ENCODE measurements at regions not wholly inside any gene's neighbourhood (a gene's known extent, or its start where the extent isn't known, plus 50 kb on each side); places are given as distances from the start of the nearest gene placed in this dataset.

GRCh38 chr6:4584801-4585200 is 191.4 kb upstream of the CDYL start:
- DNase-seq, result no peak

- DNase-seq, result no peak
Observed at GRCh38 chr6:4582506-4583417, 193.4 kb upstream of the CDYL start.

GRCh38 chr6:4581468-4582385 is 194.5 kb upstream of the CDYL start:
- DNase-seq, result no peak

GRCh38 chr6:4580361-4580760 is 195.8 kb upstream of the CDYL start:
- DNase-seq, result no peak

DNA sequence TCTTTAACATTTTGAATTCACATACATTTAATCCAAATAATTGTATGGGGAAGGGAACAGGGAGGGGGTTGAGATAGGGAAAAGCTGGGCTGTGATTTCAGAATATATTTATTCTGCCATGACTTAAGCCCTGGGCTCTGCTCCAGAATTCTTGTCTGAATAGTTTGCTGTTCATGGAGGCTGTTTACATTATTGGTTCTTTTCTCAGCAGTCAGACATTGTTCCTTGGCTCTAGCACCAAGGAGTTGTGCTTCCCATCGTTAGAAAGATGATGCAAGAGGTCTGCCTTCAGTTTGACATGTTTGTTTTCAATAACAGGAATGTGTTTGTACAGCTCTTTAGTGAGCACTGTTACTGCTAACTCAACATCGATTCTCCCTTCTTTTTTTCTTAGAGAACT is 198.8 kb upstream of the CDYL start:
- DNase-seq, result no peak

- no peak for DNase-seq
Observed at GRCh38 chr6:4575714-4576113, 200.5 kb upstream of the CDYL start.

DNA sequence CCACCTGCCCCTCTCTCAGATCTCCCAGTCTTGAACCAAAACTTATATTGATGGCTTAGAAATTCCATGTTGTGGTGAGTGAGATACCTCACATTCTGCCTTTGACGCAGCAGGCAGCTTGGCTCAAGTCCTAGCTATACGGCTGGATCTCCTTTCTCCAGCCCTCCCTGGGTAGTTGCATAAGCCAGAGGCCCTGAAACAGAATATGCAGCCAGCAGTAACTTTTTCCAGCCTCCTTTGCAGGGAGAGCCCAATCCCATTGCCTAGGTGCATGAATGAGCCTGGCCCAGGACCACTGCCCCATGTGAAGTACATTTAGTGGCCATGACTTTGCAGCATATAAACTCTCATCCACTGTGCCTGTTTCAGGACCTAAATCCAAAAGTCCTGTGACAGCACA is 202.2 kb upstream of the CDYL start:
- DNase-seq, result no peak

- no peak for DNase-seq
Observed at GRCh38 chr6:4571011-4571410, 205.2 kb upstream of the CDYL start.

- no peak for DNase-seq
Observed at GRCh38 chr6:4568138-4568537, 208.1 kb upstream of the CDYL start.

DNA sequence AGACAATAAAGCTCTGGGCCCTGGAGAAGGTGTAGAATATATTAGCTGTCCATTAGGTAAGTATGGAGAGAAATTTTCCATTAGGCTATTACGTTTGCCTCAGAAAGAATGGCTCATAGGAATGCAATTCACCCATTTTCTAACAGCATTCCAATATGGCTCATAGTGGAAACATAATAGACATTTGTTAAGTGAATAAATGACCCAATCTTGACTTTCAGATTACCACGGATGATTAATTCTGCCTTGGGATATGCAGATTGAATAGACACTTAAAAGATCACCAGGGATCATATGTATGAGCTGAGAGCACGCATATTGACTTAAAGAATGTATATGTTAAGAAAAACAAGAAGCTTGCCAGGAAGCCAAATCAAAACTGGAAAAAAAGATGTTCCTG is 209.1 kb upstream of the CDYL start:
- no peak for DNase-seq

- DNase-seq, result no peak
Observed at GRCh38 chr6:4565301-4566250, 210.6 kb upstream of the CDYL start.

GRCh38 chr6:4564801-4565271 is 211.4 kb upstream of the CDYL start:
- DNase-seq, result no peak

- no peak for DNase-seq
Observed at GRCh38 chr6:4563877-4564276, 212.3 kb upstream of the CDYL start.

DNA sequence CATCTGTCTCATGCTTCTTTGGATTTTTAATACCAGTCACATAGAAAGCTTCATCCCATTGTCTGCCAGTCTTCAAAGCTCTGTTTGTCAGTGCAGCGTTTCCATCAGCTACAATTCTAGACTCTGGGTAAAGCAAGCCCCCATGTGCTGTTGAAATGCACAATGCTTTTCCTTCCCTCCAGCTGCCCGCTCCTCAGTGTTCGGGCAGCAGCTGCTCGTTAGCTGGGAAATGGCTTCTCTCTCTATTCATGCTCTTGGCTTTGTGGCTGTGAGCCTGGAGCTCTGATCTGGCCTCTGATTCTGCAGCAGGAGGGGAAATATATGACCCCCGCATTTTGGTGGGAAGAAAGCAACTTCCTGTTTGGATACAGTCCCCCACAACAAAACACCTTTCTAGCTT is 213.0 kb upstream of the CDYL start:
- DNase-seq, result no peak

DNA sequence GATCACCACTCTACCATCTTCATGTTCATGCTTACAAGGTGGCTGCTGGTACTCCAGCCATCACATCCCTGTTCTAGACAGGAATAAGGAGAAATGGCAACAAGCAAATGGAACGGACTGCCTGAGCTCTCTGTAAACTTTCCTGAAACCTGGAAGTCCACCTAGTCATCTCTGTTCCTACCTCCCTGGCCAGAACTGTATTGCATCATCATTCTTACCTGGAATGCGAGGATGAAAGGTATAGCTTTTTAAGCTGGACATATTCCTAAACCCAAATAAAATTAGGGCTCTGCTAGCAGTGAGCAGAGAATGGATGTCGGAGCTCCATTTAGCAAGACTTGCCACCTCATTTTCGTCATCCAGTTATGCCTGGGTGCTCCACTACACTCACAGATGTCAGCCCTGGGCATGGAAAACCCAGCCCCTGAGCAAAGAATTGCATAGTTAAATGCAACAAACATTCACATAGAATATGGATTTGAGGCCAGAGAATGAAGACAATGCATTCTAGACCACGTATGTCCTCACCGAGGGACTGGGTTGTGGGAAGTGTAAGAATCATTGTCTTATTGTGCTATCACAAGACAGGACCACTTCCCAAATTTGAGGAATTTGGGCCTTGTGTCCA is 214.3 kb upstream of the CDYL start:
- DNase-seq, result no peak

DNA sequence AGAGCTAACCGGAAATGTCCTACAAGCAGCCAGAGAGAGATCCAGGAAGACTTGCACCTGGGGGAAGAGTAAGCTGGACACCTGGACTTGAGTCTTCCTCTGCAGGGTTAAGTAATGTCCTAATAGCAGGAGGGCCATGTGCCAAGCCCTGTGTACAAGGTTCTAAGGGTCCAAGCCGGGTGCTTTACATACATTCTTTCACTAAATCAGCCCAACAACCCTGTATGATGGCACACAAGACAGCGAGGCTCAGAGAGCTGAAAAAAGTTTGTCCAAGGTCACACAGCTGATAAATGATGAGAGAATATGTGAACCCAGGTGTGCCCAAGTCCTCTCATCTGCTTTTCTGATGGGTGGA is 215.1 kb upstream of the CDYL start:
- DNase-seq, result no peak

DNA sequence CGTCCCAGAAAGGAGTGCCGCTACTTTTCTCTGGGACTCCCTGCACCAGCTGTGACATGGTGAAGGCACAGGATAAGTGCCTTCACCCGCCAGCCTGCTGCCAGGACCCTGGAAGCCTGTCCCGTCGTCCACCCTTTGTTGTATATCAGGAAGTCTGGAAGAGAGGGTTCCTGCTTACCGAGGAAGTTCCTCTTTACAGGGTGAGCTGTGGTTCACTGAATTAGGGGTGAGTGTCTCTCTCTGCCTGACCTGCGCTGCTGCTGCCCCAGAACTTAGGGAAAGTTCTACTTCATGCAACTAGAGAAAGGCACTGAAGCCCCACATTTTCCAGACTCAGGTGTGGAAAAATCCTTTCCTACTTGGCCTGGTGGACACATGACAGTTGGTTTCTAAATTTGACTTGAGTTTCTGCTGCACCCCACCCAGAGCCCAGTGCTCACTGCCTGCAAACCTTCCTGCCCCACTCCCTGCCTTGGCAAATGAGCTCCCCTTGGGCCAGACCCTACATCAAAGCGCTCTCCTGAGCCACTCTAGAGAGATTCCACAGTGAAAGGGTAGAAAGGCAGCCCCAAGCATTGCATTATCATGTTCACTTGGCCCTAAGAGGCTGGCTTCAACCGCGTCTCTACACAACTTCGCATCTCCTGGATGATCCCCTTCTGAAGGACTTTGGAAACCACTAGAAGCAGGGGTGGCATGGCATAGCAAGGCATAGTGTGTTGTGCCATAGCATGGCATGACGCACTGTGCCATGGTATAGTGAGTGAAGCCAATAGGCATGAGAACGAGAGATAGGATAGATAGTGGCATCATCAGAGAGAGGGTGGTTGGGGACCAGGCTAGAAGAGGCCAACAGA is 215.8 kb upstream of the CDYL start:
- DNase-seq, result no peak

DNA sequence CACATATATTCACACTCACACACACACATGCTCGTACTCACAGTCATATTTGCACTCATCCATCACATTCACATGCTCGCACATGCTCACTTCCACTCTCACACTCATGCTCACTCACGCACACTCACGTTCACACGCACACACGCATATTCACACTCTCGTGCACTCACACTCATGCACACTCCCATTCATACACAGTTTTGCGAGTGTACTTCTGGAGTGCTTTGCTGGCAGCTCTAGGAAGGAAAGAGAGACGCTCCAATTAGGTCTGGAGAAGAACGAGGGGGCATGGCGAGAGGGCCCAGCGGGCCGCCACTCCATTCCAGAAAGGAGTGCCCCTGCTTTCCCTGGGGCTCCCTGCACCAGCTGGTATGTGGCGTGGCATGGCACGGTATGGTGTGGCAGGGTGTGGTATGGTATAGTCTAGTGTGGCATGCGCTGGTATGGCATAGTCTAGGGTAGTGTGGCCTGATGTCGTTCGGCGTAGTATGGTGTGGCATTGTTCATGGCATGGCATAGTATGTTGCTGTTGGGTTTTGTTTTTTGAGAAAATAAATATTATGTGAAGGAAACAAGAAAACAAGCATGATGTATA is 216.8 kb upstream of the CDYL start:
- no peak for DNase-seq

- DNase-seq, result no peak
Observed at GRCh38 chr6:4554645-4555044, 221.6 kb upstream of the CDYL start.

DNA sequence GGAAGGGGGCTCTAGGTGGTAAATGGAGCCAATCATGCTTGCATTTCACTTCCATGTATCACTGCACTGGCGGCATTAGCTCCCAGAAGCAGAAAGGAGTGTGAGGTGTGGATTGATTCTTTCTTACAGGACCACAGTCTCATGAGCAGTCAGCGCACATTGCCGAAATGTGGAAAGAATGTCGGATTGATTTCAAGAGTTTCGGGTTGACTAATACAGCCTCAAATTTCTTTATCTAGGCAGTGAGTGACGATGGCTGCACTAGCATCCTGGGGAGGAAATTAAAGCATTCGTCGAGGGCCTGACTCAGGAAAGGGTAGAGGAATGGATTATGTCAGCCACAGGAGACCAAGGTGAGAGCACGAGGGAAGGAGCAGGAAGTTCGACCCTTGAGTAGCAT is 222.8 kb upstream of the CDYL start:
- no peak for DNase-seq

GRCh38 chr6:4550227-4550597 is 226.0 kb upstream of the CDYL start:
- DNase-seq, result no peak

Measured in CD4-positive, alpha-beta T cell treated with Interleukin-17A for 1 hour (primary cell).